ENCODE measurements at regions not wholly inside any gene's neighbourhood (a gene's known extent, or its start where the extent isn't known, plus 50 kb on each side); places are given as distances from the start of the nearest gene placed in this dataset.

GRCh38 chr12:46674129-46674528 is 151.7 kb downstream of the SLC38A4 start:
- CTCF ChIA-PET (ENCODE audit: partially characterized antibody): interaction anchor here (1.0 to 2.7 kb wide), 8 partner anchors 16 to 602 kb away, joined by 3 to 9 read pairs (median 4); no protein-coding TSS in a partner anchor
- Histone ChIP-seq H3K36me3 (ENCODE audit: control insufficient read depth in 2 of 4, insufficient read depth in 4 of 4, low read length in 3 of 4) (no peaks in the 10 kb centered on the region), H4K5ac (ENCODE audit: insufficient read length, low read depth, low read length) (no peak overlapping the region), H3K23ac (ENCODE audit: insufficient read length) (no peak overlapping the region), H2BK12ac (ENCODE audit: low read depth, low read length) (no peak overlapping the region), H2BK5ac (ENCODE audit: low read depth, low read length) (no peak overlapping the region), H3K79me2 (ENCODE audit: control insufficient read depth in 1 of 2, insufficient read depth in 2 of 2, low read length in 2 of 2) (no peaks in the 10 kb centered on the region), H3K27me3 (replicated peaks in 1 of 4; ENCODE audit: control insufficient read depth in 3 of 4, extremely low read depth in 1 of 4, insufficient read depth in 3 of 4, low read length in 3 of 4) (no peaks in the 10 kb centered on the region), H3K4me1 (replicated peaks in 1 of 4; ENCODE audit: control insufficient read depth in 3 of 4, insufficient read depth in 4 of 4, low read length in 3 of 4) (peaks cover 0 to 12% (median 0%) of the 10 kb centered on the region in 4 experiments; a peak in 5 of 7 replicates), H4K8ac (ENCODE audit: extremely low read depth, insufficient read depth, low read length) (no peak overlapping the region), H3K4me2 (ENCODE audit: insufficient read depth in 1 of 2, low read depth in 2 of 2, low read length in 2 of 2) (no peak overlapping the region), H3K4me3 (ENCODE audit: extremely low read depth in 1 of 4, insufficient read depth in 2 of 4, low read depth in 3 of 4, low read length in 4 of 4) (no peak overlapping the region), H4K20me1 (replicated peaks in 1 of 2; ENCODE audit: control insufficient read depth in 1 of 2, insufficient read depth in 2 of 2, low read length in 2 of 2) (no peaks in the 10 kb centered on the region), H2AFZ (ENCODE audit: low read length) (no peak overlapping the region), H3K9ac (replicated peaks in 1 of 4; ENCODE audit: extremely low read depth in 1 of 4, low read depth in 3 of 4, low read length in 3 of 4) (no peak overlapping the region), H2BK120ac (replicated peaks; ENCODE audit: low read depth, low read length) (peak overlapping the region; percentile 7), H3K18ac (ENCODE audit: extremely low read depth, low read length) (no peak overlapping the region), H3K27ac (ENCODE audit: low read depth, low read length) (no peak overlapping the region), H3K79me1 (ENCODE audit: low read depth, low read length) (no peaks in the 10 kb centered on the region), H3K14ac (ENCODE audit: insufficient read length) (no peak overlapping the region), H4K91ac (replicated peaks; ENCODE audit: insufficient read length, low read length) (no peak overlapping the region), H2AK5ac (ENCODE audit: low read depth, low read length) (no peak overlapping the region), H3K9me3 (ENCODE audit: insufficient read depth in 2 of 2, low read depth in 1 of 2, low read length in 1 of 2) (peaks cover 0 to 16% of the 10 kb centered on the region in 2 experiments; a peak in 1 of 4 replicates), H3K56ac (replicated peaks; ENCODE audit: insufficient read length, low read depth, low read length) (no peak overlapping the region), H2BK20ac (ENCODE audit: low read length) (no peak overlapping the region), H3K4ac (replicated peaks; ENCODE audit: insufficient read length, low read depth, low read length) (no peak overlapping the region), H3K23me2 (ENCODE audit: low read depth, low read length) (no peaks in the 10 kb centered on the region), H2BK15ac (ENCODE audit: low read length) (no peak overlapping the region)
- POLR2A ChIA-PET (ENCODE audit: partially characterized antibody): interaction anchor here (0.8 to 2.2 kb wide), 2 partner anchors 302 to 307 kb away, joined by 4 to 6 read pairs; no protein-coding TSS in a partner anchor
- FAIRE-seq (no peak), DNase-seq (ENCODE audit: low read depth in 1 of 2, low spot score in 2 of 2) (no peak)
- WGBS, 2 experiments (ENCODE audit: extremely low coverage in 1 of 2, insufficient coverage in 1 of 2, insufficient read length in 1 of 2, insufficient replicate concordance in 2 of 2, low coverage in 1 of 2, low lambda C conversion rate in 2 of 2, missing lambda C conversion rate in 1 of 2): 79% methylated on average over 1 of the region's 1 CpG; no CpG with 5 or more reads in 1 of the 2 experiments
- no peak for TF ChIP-seq ATF3 (IDR thresholded peaks at IDR 0.05; ENCODE audit: insufficient read depth, low read depth, low read length)
- no peak for TF ChIP-seq CBX5 (IDR thresholded peaks at IDR 0.05; ENCODE audit: low read depth, low read length)
- no peak for TF ChIP-seq CTBP2 (IDR thresholded peaks at IDR 0.05; ENCODE audit: borderline replicate concordance, insufficient read depth, insufficient read length, low read length)
- TF ChIP-seq BCL11A (IDR thresholded peaks at IDR 0.05; ENCODE audit: low read depth in 2 of 2, low read length in 2 of 2): no peak
- TF ChIP-seq SAP30 (IDR thresholded peaks at IDR 0.05; ENCODE audit: insufficient read depth, insufficient replicate concordance, low read length): no peak
- TF ChIP-seq RFX5 (IDR thresholded peaks at IDR 0.05; ENCODE audit: borderline replicate concordance, low read depth, low read length): no peak
- no peak for TF ChIP-seq JUN (IDR thresholded peaks at IDR 0.05; ENCODE audit: low read depth, low read length)
- no peak for TF ChIP-seq ATF2 (IDR thresholded peaks at IDR 0.05; ENCODE audit: low read length)
- no peak for TF ChIP-seq SIRT6 (IDR thresholded peaks at IDR 0.05; ENCODE audit: low read length)
- TF ChIP-seq KDM1A (IDR thresholded peaks at IDR 0.05; ENCODE audit: borderline replicate concordance, low read length): no peak
- TF ChIP-seq SP4 (IDR thresholded peaks at IDR 0.05; ENCODE audit: low read length): no peak
- TF ChIP-seq ASH2L (IDR thresholded peaks at IDR 0.05; ENCODE audit: low read length): no peak
- TF ChIP-seq SP2 (IDR thresholded peaks at IDR 0.05; ENCODE audit: low read length): no peak
